Suprapubic skin (tissue), 4 donors: ENCODE measurements at regions not wholly inside any gene's neighbourhood (a gene's known extent, or its start where the extent isn't known, plus 50 kb on each side); places are given as distances from the start of the nearest gene placed in this dataset.

Experiments used
- DNase-seq, 2 donors: peaks; one replicate each; pipeline ENCODE4 v3.0.0-alpha.2; 2019; ENCODE audit warnings: low spot score in 2 of 2
- H3K27ac ChIP-seq: fragments of 200-600 bp; sonication (generic); one replicate; pipeline ENCODE4 v1.5.1; 2019
- H3K27me3 ChIP-seq: fragments of 200-600 bp; sonication (generic); one replicate; pipeline ENCODE4 v1.5.1; 2019
- H3K36me3 ChIP-seq: fragments of 200-600 bp; sonication (generic); one replicate; pipeline ENCODE4 v1.5.1; 2019
- H3K4me1 ChIP-seq: fragments of 200-600 bp; sonication (generic); one replicate; pipeline ENCODE4 v1.5.1; 2019
- H3K4me3 ChIP-seq: fragments of 200-600 bp; sonication (generic); one replicate; pipeline ENCODE4 v1.5.1; 2019; ENCODE audit warnings: mild to moderate bottlenecking
- H3K9me3 ChIP-seq: fragments of 200-600 bp; sonication (generic); one replicate; pipeline ENCODE4 v1.5.1; 2019
- CTCF ChIP-seq, 2 donors: fragments of 200-600 bp in 1 of 2; fragments of 450-650 bp in 1 of 2; sonication (generic) in 1 of 2; IDR thresholded peaks; one replicate each; pipeline ENCODE4 v1.5.1; 2016 to 2019; ENCODE audit warnings: antibody characterized with exemption in 2 of 2, mild to moderate bottlenecking in 1 of 2, moderate library complexity in 1 of 2
- EP300 ChIP-seq: sonication (generic); formaldehyde crosslinking; IDR thresholded peaks from one replicate; pipeline ENCODE4 v1.6.1; 2017; ENCODE audit warnings: antibody characterized with exemption
- POLR2A ChIP-seq, 2 donors: fragments of 450-650 bp; IDR thresholded peaks; one replicate each; pipeline ENCODE4 v1.6.1; 2017; ENCODE audit warnings: antibody characterized with exemption in 2 of 2, mild to moderate bottlenecking in 2 of 2, moderate library complexity in 2 of 2
- POLR2AphosphoS5 ChIP-seq, 3 donors: sonication (generic); formaldehyde crosslinking; IDR thresholded peaks; one replicate each; pipeline ENCODE4 v1.6.1; 2017; ENCODE audit warnings: antibody characterized with exemption in 3 of 3
- WGBS: methylation state at CpG from one replicate; pipeline ENCODE4 v1.1.5; 2018; 5-methylcytosine and 5-hydroxymethylcytosine counted together

- DNase-seq = no peak
- TF ChIP-seq POLR2A (IDR thresholded peaks at IDR 0.05) (no peak), CTCF (IDR thresholded peaks at IDR 0.05) (no peak), EP300 (no peak), POLR2AphosphoS5 (IDR thresholded peaks at IDR 0.05) (no peak)
- H3K27ac ChIP-seq = no peak overlapping the region
- no peaks in the 10 kb centered on the region for H3K4me1 ChIP-seq
- no peaks in the 10 kb centered on the region for H3K27me3 ChIP-seq
- no peaks in the 10 kb centered on the region for H3K9me3 ChIP-seq
- WGBS = 48% methylated on average over 2 of the region's 2 CpGs
- no peaks in the 10 kb centered on the region for H3K36me3 ChIP-seq
- no peak overlapping the region for H3K4me3 ChIP-seq
These were observed 108.2 kb upstream of the GALNT5 start for GRCh38 chr2:157149270-157149669.

GRCh38 chr2:157150747-157151146 lies 106.8 kb upstream of the GALNT5 start:
- H3K4me1 ChIP-seq = no peaks in the 10 kb centered on the region
- TF ChIP-seq POLR2A (IDR thresholded peaks at IDR 0.05) = no peak
- TF ChIP-seq POLR2AphosphoS5 (IDR thresholded peaks at IDR 0.05) = no peak
- TF ChIP-seq EP300 = no peak
- no peak for TF ChIP-seq CTCF (IDR thresholded peaks at IDR 0.05)
- no peak for DNase-seq
- H3K36me3 ChIP-seq = no peaks in the 10 kb centered on the region
- 83% methylated on average over 3 of the region's 3 CpGs for WGBS
- no peaks in the 10 kb centered on the region for H3K27me3 ChIP-seq
- H3K4me3 ChIP-seq = no peak overlapping the region
- H3K27ac ChIP-seq = no peak overlapping the region
- no peaks in the 10 kb centered on the region for H3K9me3 ChIP-seq

DNA sequence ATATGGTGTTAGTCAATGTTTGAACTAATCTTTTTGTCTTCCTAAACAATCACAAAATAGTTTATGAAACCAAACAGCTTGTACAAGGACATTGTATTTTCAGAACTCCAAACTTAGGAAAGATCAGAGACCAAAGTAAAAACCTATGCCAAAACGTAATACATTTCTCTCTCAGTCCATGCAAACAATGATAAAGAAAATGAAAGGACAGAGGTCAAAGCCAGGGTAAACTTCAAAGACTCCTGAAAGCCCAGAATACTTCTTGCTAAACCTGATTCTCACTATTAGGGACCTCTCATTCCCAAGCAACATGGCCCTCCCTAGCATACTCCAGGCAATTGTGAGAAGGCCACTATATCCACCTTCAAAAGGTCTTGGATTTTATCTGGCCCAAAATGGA lies 105.1 kb upstream of the GALNT5 start:
- 56% methylated on average over 1 of the region's 1 CpG for WGBS
- no peak overlapping the region for H3K27ac ChIP-seq
- H3K4me1 ChIP-seq = no peaks in the 10 kb centered on the region
- H3K4me3 ChIP-seq = no peak overlapping the region
- no peaks in the 10 kb centered on the region for H3K36me3 ChIP-seq
- no peak for TF ChIP-seq POLR2AphosphoS5 (IDR thresholded peaks at IDR 0.05)
- TF ChIP-seq CTCF (IDR thresholded peaks at IDR 0.05) = no peak
- no peak for TF ChIP-seq POLR2A (IDR thresholded peaks at IDR 0.05)
- TF ChIP-seq EP300 = no peak
- no peak for DNase-seq
- H3K9me3 ChIP-seq = no peaks in the 10 kb centered on the region
- H3K27me3 ChIP-seq = no peaks in the 10 kb centered on the region

- Histone ChIP-seq H3K27me3 (no peaks in the 10 kb centered on the region), H3K36me3 (no peaks in the 10 kb centered on the region), H3K9me3 (no peaks in the 10 kb centered on the region), H3K27ac (no peak overlapping the region), H3K4me3 (no peak overlapping the region), H3K4me1 (no peaks in the 10 kb centered on the region)
- DNase-seq = no peak
- WGBS = 81% methylated on average over 1 of the region's 1 CpG
- TF ChIP-seq EP300 (no peak), POLR2A (IDR thresholded peaks at IDR 0.05) (no peak), POLR2AphosphoS5 (IDR thresholded peaks at IDR 0.05) (no peak), CTCF (IDR thresholded peaks at IDR 0.05) (no peak)
These were observed 101.5 kb upstream of the GALNT5 start for GRCh38 chr2:157155992-157156391.

GRCh38 chr2:157158111-157158510 lies 99.4 kb upstream of the GALNT5 start:
- TF ChIP-seq EP300 = no peak
- TF ChIP-seq POLR2A (IDR thresholded peaks at IDR 0.05) = no peak
- TF ChIP-seq CTCF (IDR thresholded peaks at IDR 0.05) = no peak
- Histone ChIP-seq H3K4me3 (no peak overlapping the region), H3K27ac (no peak overlapping the region), H3K9me3 (no peaks in the 10 kb centered on the region), H3K36me3 (no peaks in the 10 kb centered on the region), H3K27me3 (no peaks in the 10 kb centered on the region), H3K4me1 (no peaks in the 10 kb centered on the region)
- no peak for DNase-seq
- WGBS = 80% methylated on average over 1 of the region's 1 CpG
